H1 (cell line): ENCODE measurements at regions not wholly inside any gene's neighbourhood (a gene's known extent, or its start where the extent isn't known, plus 50 kb on each side); places are given as distances from the start of the nearest gene placed in this dataset.

ENCODE experiments used
- CTCF ChIA-PET: fragments of 300-600 bp; sonication (Branson Sonifier 250); formaldehyde crosslinking; loops from one replicate; lab custom pipeline; 2021; ENCODE audit not compliant: partially characterized antibody; lab: Charles Lee
- POLR2A ChIA-PET: fragments of 300-600 bp; sonication (Branson Sonifier 250); formaldehyde crosslinking; loops from one replicate; lab custom pipeline; 2021; ENCODE audit warnings: inconsistent platforms; ENCODE audit not compliant: partially characterized antibody; lab: Charles Lee
- DNase-seq, 2 experiments: peaks; one replicate each; pipeline versions ENCODE4 v3.0.0 to v3.0.0-alpha.2; 2010 to 2022; ENCODE audit warnings: low spot score in 2 of 2, low read depth in 1 of 2, mixed read lengths in 1 of 2
- FAIRE-seq: peaks from 2 replicates; lab custom pipeline; 2011; peaks lifted over from hg19 to GRCh38; lab: Jason Lieb, UNC
- H2AFZ ChIP-seq: 2 replicates; pipeline ENCODE4 v1.8.1; 2012; ENCODE audit warnings: low read length, inconsistent platforms
- H2AK5ac ChIP-seq: 2 replicates; pipeline ENCODE4 v1.6.1; 2013; ENCODE audit warnings: low read depth, low read length
- H2BK120ac ChIP-seq: replicated peaks from 2 replicates; pipeline ENCODE3; 2013; ENCODE audit warnings: low read depth, low read length, inconsistent platforms
- H2BK12ac ChIP-seq: 2 replicates; pipeline ENCODE4 v1.6.1; 2013; ENCODE audit warnings: low read depth, low read length
- H2BK15ac ChIP-seq: 2 replicates; pipeline ENCODE4 v1.6.1; 2013; ENCODE audit warnings: low read length
- H2BK20ac ChIP-seq: 2 replicates; pipeline ENCODE4 v1.6.1; 2013; ENCODE audit warnings: low read length
- H2BK5ac ChIP-seq: 2 replicates; pipeline ENCODE4 v1.6.1; 2013; ENCODE audit warnings: low read depth, low read length
- H3K14ac ChIP-seq: 2 replicates; pipeline ENCODE4 v1.6.1; 2013; ENCODE audit warnings: inconsistent platforms; ENCODE audit not compliant: insufficient read length
- H3K18ac ChIP-seq: 2 replicates; pipeline ENCODE4 v1.6.1; 2013; ENCODE audit warnings: low read length; ENCODE audit errors: extremely low read depth
- H3K23ac ChIP-seq: 2 replicates; pipeline ENCODE4 v1.6.1; 2013; ENCODE audit warnings: inconsistent platforms; ENCODE audit not compliant: insufficient read length
- H3K23me2 ChIP-seq: 2 replicates; pipeline ENCODE4 v1.6.1; 2013; ENCODE audit warnings: low read depth, low read length
- H3K27ac ChIP-seq: 2 replicates; pipeline ENCODE4 v1.6.1; 2011; ENCODE audit warnings: low read depth, low read length, inconsistent platforms
- H3K27me3 ChIP-seq, 4 experiments: replicated peaks in 1 of 4; 1 replicate in 1 of 4; 2 replicates in 3 of 4; pipeline versions ENCODE4 v1.6.1 to v1.8.1; 2011 to 2013; ENCODE audit warnings: low read length in 3 of 4, mild to moderate bottlenecking in 3 of 4, inconsistent platforms in 2 of 4, mixed read lengths in 2 of 4, moderate library complexity in 1 of 4; ENCODE audit not compliant: control insufficient read depth in 3 of 4, insufficient read depth in 3 of 4; ENCODE audit errors: extremely low read depth in 1 of 4
- H3K36me3 ChIP-seq, 4 experiments: 2 replicates each; pipeline versions ENCODE4 v1.6.1 to v1.8.1; 2011 to 2013; ENCODE audit warnings: mild to moderate bottlenecking in 4 of 4, low read length in 3 of 4, moderate library complexity in 2 of 4, control low read depth in 1 of 4, inconsistent platforms in 1 of 4; ENCODE audit not compliant: insufficient read depth in 4 of 4, control insufficient read depth in 2 of 4
- H3K4ac ChIP-seq: replicated peaks from 2 replicates; pipeline ENCODE3; 2013; ENCODE audit warnings: low read length, low read depth, mixed read lengths, inconsistent platforms; ENCODE audit not compliant: insufficient read length
- H3K4me1 ChIP-seq, 4 experiments: replicated peaks in 1 of 4; 1 replicate in 1 of 4; 2 replicates in 3 of 4; pipeline versions ENCODE4 v1.6.1 to v1.8.1; 2011 to 2013; ENCODE audit warnings: low read length in 3 of 4, inconsistent platforms in 2 of 4, mixed read lengths in 1 of 4; ENCODE audit not compliant: insufficient read depth in 4 of 4, control insufficient read depth in 3 of 4
- H3K4me2 ChIP-seq, 2 experiments: 2 replicates each; pipeline versions ENCODE4 v1.6.1 to v1.8.1; 2011 to 2013; ENCODE audit warnings: low read depth in 2 of 2, low read length in 2 of 2, control low read depth in 1 of 2, inconsistent platforms in 1 of 2, mild to moderate bottlenecking in 1 of 2; ENCODE audit not compliant: insufficient read depth in 1 of 2
- H3K4me3 ChIP-seq, 4 experiments: fragments of 200-600, 300-600 bp in 1 of 4; sonication (generic), shearing (Covaris generic), sonication (Bioruptor Twin) in 1 of 4; 2 replicates each; pipeline versions ENCODE4 v1.5.1 to v1.8.1; 2011 to 2016; ENCODE audit warnings: low read length in 4 of 4, low read depth in 3 of 4, control low read depth in 2 of 4, inconsistent platforms in 2 of 4, mild to moderate bottlenecking in 2 of 4, mixed read lengths in 1 of 4, moderate library complexity in 1 of 4; ENCODE audit not compliant: insufficient read depth in 2 of 4; ENCODE audit errors: extremely low read depth in 1 of 4
- H3K56ac ChIP-seq: replicated peaks from 2 replicates; pipeline ENCODE3; 2013; ENCODE audit warnings: low read depth, mild to moderate bottlenecking, mixed read lengths, low read length, inconsistent platforms; ENCODE audit not compliant: insufficient read length
- H3K79me1 ChIP-seq: 2 replicates; pipeline ENCODE4 v1.6.1; 2013; ENCODE audit warnings: low read depth, low read length, control low read depth
- H3K79me2 ChIP-seq, 2 experiments: 2 replicates each; pipeline versions ENCODE4 v1.6.1 to v1.8.1; 2012 to 2013; ENCODE audit warnings: low read length in 2 of 2, mild to moderate bottlenecking in 2 of 2, inconsistent platforms in 1 of 2; ENCODE audit not compliant: insufficient read depth in 2 of 2, control insufficient read depth in 1 of 2
- H3K9ac ChIP-seq, 4 experiments: replicated peaks in 1 of 4; 1 replicate in 1 of 4; 2 replicates in 3 of 4; pipeline versions ENCODE4 v1.6.1 to v1.8.1; 2011 to 2013; ENCODE audit warnings: low read depth in 3 of 4, low read length in 3 of 4, control low read depth in 2 of 4, mild to moderate bottlenecking in 2 of 4, moderate library complexity in 2 of 4, inconsistent platforms in 1 of 4; ENCODE audit errors: extremely low read depth in 1 of 4
- H3K9me3 ChIP-seq, 2 experiments: 2 replicates each; pipeline versions ENCODE4 v1.6.1 to v1.8.1; 2012 to 2013; ENCODE audit warnings: mild to moderate bottlenecking in 2 of 2, moderate library complexity in 2 of 2, control low read depth in 1 of 2, inconsistent platforms in 1 of 2, low read depth in 1 of 2, low read length in 1 of 2, mixed read lengths in 1 of 2; ENCODE audit not compliant: insufficient read depth in 2 of 2
- H4K20me1 ChIP-seq, 2 experiments: replicated peaks in 1 of 2; 2 replicates each; pipeline versions ENCODE3 to v1.8.1; 2011 to 2013; ENCODE audit warnings: inconsistent platforms in 2 of 2, low read length in 2 of 2, mild to moderate bottlenecking in 1 of 2; ENCODE audit not compliant: insufficient read depth in 2 of 2, control insufficient read depth in 1 of 2
- H4K5ac ChIP-seq: 2 replicates; pipeline ENCODE4 v1.6.1; 2013; ENCODE audit warnings: low read length, low read depth, mixed read lengths, inconsistent platforms; ENCODE audit not compliant: insufficient read length
- H4K8ac ChIP-seq: 2 replicates; pipeline ENCODE4 v1.8.0; 2013; ENCODE audit warnings: mild to moderate bottlenecking, moderate library complexity, low read length, inconsistent platforms; ENCODE audit not compliant: insufficient read depth; ENCODE audit errors: extremely low read depth
- H4K91ac ChIP-seq: replicated peaks from 2 replicates; pipeline ENCODE3; 2013; ENCODE audit warnings: low read length, mixed read lengths, inconsistent platforms; ENCODE audit not compliant: insufficient read length
- BRCA1 ChIP-seq: IDR thresholded peaks from 2 replicates; pipeline ENCODE4 v1.6.1; 2012; ENCODE audit warnings: low read depth, low read length, improper control_type of control experiment
- CBX8 ChIP-seq: fragments of 300-800, 300-1000 bp; sonication (generic); IDR thresholded peaks from 2 replicates; pipeline ENCODE4 v1.7.1; 2016; ENCODE audit warnings: low read depth, low read length, borderline replicate concordance
- CHD1 ChIP-seq: IDR thresholded peaks from 2 replicates; pipeline ENCODE4 v1.6.1; 2012; ENCODE audit warnings: low read depth, low read length, improper control_type of control experiment
- CHD2 ChIP-seq: IDR thresholded peaks from 2 replicates; pipeline ENCODE4 v1.6.1; 2012; ENCODE audit warnings: low read length, improper control_type of control experiment
- JUN ChIP-seq: IDR thresholded peaks from 2 replicates; pipeline ENCODE4 v1.6.1; 2011; ENCODE audit warnings: low read depth, mild to moderate bottlenecking, improper control_type of control experiment, low read length
- MAFK ChIP-seq: IDR thresholded peaks from 2 replicates; pipeline ENCODE4 v1.6.1; 2012; ENCODE audit warnings: low read depth, mild to moderate bottlenecking, improper control_type of control experiment, low read length
- SIRT6 ChIP-seq: IDR thresholded peaks from one replicate; pipeline ENCODE4 v1.7.1; 2012; ENCODE audit warnings: low read length, inconsistent platforms
- TAF7 ChIP-seq: optimal IDR thresholded peaks from 2 replicates; pipeline ENCODE3; 2011; ENCODE audit warnings: low read depth, mild to moderate bottlenecking, inconsistent platforms, low read length, moderate library complexity, borderline replicate concordance
- YY1 ChIP-seq: IDR thresholded peaks from 2 replicates; pipeline ENCODE4 v1.6.1; 2011; ENCODE audit warnings: low read depth, mild to moderate bottlenecking, low read length
- WGBS, 2 experiments: shearing (Covaris generic) in 1 of 2; methylation state at CpG; one replicate each; pipeline versions ENCODE4 v1.1.6 to v1.1.7; 2013 to 2015; ENCODE audit warnings: low lambda C conversion rate in 2 of 2, mixed read lengths in 2 of 2, inconsistent platforms in 1 of 2, low coverage in 1 of 2, missing lambda C conversion rate in 1 of 2; ENCODE audit not compliant: insufficient replicate concordance in 2 of 2, insufficient coverage in 1 of 2, insufficient read length in 1 of 2; ENCODE audit errors: extremely low coverage in 1 of 2, missing lambda C conversion rate in 1 of 2; 5-methylcytosine and 5-hydroxymethylcytosine counted together
- TF ChIP-seq, protein P1 (sequence below): IDR thresholded peaks from 2 replicates; pipeline ENCODE4 v1.6.1; 2012; ENCODE audit warnings: inconsistent platforms
- TF ChIP-seq, protein P2 (sequence below), 3 experiments: IDR thresholded peaks; 1 replicate in 2 of 3; 2 replicates in 1 of 3; pipeline versions ENCODE4 v1.5.1 to v1.6.1; 2011; ENCODE audit warnings: low read length in 3 of 3, mild to moderate bottlenecking in 3 of 3, inconsistent platforms in 2 of 3, low read depth in 1 of 3, moderate library complexity in 1 of 3; ENCODE audit not compliant: insufficient read depth in 1 of 3; ENCODE audit errors: control extremely low read depth in 1 of 3

DNA sequence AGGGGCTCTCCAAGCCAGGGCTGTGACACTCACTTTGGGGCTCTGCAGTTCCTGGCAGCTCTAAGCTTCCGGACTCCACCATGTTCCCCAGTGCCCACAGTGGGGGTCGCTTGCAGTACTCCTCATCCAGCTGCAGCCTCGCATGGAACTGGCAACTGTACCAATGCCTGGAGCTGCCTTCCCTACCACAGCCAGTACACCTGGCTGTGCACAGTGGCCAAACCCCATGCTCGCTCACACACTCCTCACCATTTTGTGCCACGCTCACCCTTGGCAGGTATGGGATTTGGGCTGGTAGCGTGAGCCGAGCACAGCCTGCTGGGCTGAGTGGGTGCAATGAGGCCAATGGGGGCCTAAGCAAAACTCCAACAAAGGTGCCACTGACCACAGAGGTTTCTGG is 1369.9 kb downstream of the KCNT2 start:
- Histone ChIP-seq H3K9me3 (no peaks in the 10 kb centered on the region), H4K91ac (no peak overlapping the region), H3K18ac (no peak overlapping the region), H3K27me3 (peaks cover 0 to 1% (median 0%) of the 10 kb centered on the region in 4 experiments; a peak in 1 of 7 replicates), H4K5ac (no peak overlapping the region), H3K14ac (no peak overlapping the region), H3K36me3 (no peaks in the 10 kb centered on the region), H3K79me1 (no peaks in the 10 kb centered on the region), H3K4me1 (no peaks in the 10 kb centered on the region), H2BK15ac (no peak overlapping the region), H3K4me2 (no peak overlapping the region), H2AK5ac (no peak overlapping the region), H3K56ac (no peak overlapping the region), H2BK120ac (no peak overlapping the region), H3K4ac (no peak overlapping the region), H3K23ac (no peak overlapping the region), H3K9ac (no peak overlapping the region), H3K4me3 (no peak overlapping the region), H3K23me2 (peaks cover 3% of the 10 kb centered on the region; the same call in 1 of the 2 replicates), H3K27ac (no peak overlapping the region), H3K79me2 (no peaks in the 10 kb centered on the region), H2AFZ (peak overlapping the region; percentile 44; the same call in 1 of the 2 replicates), H2BK5ac (no peak overlapping the region), H2BK20ac (no peak overlapping the region), H2BK12ac (no peak overlapping the region), H4K20me1 (no peaks in the 10 kb centered on the region), H4K8ac (no peak overlapping the region)
- FAIRE-seq (no peak), DNase-seq (no peak)
- ChIA-PET POLR2A (no interaction called here), CTCF (no interaction called here)
- 98% methylated on average over 7 of the region's 7 CpGs; no CpG with 5 or more reads in 1 of the 2 experiments for WGBS, 2 experiments
- TF ChIP-seq TAF7: no peak
- TF ChIP-seq CHD1: no peak
- TF ChIP-seq JUN: no peak
- TF ChIP-seq, protein P1, sequence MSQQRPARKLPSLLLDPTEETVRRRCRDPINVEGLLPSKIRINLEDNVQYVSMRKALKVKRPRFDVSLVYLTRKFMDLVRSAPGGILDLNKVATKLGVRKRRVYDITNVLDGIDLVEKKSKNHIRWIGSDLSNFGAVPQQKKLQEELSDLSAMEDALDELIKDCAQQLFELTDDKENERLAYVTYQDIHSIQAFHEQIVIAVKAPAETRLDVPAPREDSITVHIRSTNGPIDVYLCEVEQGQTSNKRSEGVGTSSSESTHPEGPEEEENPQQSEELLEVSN: no peak
- TF ChIP-seq CHD2: no peak
- TF ChIP-seq, protein P2, sequence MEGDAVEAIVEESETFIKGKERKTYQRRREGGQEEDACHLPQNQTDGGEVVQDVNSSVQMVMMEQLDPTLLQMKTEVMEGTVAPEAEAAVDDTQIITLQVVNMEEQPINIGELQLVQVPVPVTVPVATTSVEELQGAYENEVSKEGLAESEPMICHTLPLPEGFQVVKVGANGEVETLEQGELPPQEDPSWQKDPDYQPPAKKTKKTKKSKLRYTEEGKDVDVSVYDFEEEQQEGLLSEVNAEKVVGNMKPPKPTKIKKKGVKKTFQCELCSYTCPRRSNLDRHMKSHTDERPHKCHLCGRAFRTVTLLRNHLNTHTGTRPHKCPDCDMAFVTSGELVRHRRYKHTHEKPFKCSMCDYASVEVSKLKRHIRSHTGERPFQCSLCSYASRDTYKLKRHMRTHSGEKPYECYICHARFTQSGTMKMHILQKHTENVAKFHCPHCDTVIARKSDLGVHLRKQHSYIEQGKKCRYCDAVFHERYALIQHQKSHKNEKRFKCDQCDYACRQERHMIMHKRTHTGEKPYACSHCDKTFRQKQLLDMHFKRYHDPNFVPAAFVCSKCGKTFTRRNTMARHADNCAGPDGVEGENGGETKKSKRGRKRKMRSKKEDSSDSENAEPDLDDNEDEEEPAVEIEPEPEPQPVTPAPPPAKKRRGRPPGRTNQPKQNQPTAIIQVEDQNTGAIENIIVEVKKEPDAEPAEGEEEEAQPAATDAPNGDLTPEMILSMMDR (IDR thresholded peaks at IDR 0.05; ENCODE audit: control extremely low read depth in 1 of 3, insufficient read depth in 1 of 3, low read depth in 1 of 3, low read length in 3 of 3): no peak
- TF ChIP-seq BRCA1: no peak
- TF ChIP-seq YY1: no peak
- no peak for TF ChIP-seq MAFK
- no peak for TF ChIP-seq SIRT6
- no peak for TF ChIP-seq CBX8
